ENCODE measurements at regions not wholly inside any gene's neighbourhood (a gene's known extent, or its start where the extent isn't known, plus 50 kb on each side); places are given as distances from the start of the nearest gene placed in this dataset.

DNA sequence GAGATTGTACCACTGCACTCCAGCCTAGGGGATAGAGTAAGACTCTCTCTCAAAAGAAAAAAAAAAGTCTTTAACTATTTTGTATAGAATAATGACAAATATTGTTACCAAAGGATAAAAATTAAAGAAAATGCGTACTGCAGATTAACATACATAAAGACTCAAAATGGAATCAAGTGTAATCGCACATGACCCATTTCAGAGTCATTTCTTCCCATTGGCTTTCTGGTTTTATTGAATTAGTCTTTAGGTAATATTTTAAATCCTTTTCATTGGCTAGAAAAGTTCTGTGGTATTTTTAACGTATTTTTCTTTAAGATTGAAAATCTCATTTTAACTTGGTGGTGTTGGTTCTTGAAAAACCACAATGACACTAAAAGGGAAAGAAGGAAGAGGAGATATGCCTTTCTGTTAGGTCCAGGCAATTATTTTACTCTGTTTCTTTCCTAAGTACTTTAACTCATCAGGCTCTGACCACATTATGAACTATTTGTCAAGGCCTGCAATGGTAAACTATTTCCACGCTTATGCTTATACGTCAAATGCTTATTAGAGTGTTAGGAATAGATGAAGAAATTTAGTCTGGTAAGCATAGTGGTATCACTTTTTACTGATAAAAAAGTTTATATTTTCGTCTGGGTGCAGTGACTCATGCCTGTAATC is 52.3 kb downstream of the PLEKHG1 start:
- no peak for DNase-seq (ENCODE audit: low read depth in 2 of 2)

DNA sequence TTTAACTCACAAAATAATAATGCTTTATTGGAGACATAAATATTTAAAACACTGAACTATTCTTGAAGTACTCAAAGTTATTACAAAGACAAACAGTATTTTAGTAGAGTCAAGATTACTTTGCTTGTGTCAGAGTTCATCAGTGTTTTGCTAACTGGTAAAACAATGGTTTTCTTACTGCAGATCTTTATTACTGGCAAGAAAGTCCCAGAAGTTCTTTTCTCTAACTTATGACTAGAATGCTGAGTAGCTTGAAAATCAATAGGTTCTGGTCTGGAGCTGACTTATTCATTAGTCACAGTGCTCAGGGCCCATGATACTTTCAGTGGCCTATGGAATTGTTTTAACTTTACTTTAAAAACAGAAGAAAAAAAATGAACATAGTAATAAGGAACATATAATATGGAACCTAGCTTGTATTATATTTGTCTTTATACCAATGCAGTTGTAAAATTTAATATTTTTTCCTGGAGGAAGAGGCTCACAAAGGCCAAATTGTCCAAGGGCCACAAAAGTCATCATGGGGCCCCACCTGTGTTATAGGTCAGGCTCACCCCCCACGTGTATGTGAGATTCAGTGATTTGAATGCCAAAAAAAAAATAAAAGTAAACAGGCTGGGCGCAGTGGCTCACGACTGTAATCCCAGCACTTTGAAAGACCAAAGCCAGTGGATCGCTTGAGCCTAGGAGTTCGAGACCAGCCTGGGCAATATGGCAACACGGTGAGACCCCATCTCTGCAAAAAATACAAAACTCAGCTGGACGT is 53.3 kb downstream of the PLEKHG1 start:
- no peak for DNase-seq (ENCODE audit: low read depth in 2 of 2)

- DNase-seq (ENCODE audit: low read depth in 2 of 2), result no peak
Measured at GRCh38 chr6:150654608-150655007, 54.9 kb downstream of the PLEKHG1 start.

- no peak for DNase-seq (ENCODE audit: low read depth in 2 of 2)
Measured at GRCh38 chr6:150656156-150656555, 56.5 kb downstream of the PLEKHG1 start.

DNA sequence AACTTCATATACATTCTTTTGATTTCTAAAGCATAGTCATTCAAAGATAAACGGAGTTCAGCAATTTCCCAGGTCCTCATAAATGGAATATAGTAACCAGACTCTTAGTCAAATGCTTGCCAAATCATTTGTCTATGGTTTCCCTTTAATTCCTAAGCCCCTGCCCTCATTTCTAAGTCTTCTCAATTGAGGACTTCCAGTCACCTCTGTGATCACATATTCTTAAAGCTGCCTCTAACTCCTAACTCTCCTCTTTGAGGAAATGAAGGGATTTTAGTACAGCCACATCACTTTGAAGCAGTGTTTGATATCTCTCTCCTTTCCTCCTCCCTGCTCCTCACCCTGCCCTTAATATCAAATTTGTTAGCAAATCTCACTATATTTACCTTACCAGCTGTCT is 58.7 kb downstream of the PLEKHG1 start:
- DNase-seq (ENCODE audit: low read depth in 2 of 2), result no peak

- no peak for DNase-seq (ENCODE audit: low read depth in 2 of 2)
Measured at GRCh38 chr6:150659046-150659763, 59.5 kb downstream of the PLEKHG1 start.

DNA sequence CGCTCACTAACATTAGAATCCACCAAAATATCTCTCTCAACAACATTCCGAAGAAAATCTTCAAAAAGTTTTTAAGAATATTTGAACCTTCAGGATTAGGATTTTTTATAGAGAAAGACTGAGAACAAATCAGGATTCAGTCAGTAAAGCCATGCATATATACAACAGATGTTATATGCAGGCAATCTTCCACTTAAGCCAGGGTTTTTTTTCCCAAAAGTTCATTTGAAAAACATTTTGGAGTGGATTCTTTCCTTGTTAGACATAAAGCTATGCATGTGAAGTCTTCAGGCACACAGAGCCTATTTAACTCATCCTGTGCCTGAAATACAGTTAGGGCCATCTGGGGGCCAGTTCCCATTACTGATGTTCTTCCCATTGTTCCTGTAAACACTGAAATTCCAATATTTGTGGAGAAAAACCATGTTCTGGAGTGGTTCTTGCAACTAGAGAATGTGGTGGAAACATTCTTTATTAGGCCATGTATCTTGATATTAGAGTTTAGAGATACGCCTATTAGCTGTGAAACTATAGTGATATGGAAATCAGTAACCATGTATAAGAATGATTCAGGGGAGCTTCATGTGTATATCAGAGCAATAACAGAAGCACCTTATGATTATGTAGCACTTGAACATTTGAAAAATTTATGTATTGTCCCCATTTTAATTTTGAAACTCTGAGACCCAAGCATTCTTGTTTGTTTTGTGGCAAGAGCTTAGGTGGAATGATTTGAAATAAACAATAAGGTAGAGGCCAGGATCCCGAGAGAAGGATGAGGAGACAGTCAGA is 61.7 kb downstream of the PLEKHG1 start:
- no peak for DNase-seq (ENCODE audit: low read depth in 2 of 2)

GRCh38 chr6:150662814-150663213 is 63.1 kb downstream of the PLEKHG1 start:
- no peak for DNase-seq (ENCODE audit: low read depth in 2 of 2)

DNA sequence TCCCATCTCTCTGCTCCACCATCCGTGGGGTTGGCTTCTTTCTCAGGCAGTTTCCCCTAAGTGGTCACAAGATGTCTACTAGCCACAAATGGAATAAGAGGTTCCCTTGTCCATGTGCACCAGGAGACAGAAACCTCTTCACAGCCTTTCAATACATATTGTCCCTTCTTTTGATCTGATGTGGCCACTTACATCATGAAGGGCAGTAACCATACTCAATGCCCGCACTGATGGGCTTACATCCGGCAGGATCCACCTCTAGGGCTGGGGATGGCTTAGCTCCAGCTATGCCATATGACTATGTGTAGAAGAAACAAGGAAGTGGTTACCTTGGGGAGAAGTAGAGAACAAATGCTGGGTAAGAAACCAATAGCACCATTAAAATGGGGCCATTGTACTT is 64.4 kb downstream of the PLEKHG1 start:
- no peak for DNase-seq (ENCODE audit: low read depth in 2 of 2)

- DNase-seq (ENCODE audit: low read depth in 2 of 2), result no peak
Measured at GRCh38 chr6:150666071-150666470, 66.4 kb downstream of the PLEKHG1 start.

- no peak for DNase-seq (ENCODE audit: low read depth in 2 of 2)
Measured at GRCh38 chr6:150667359-150667758, 67.7 kb downstream of the PLEKHG1 start.

- DNase-seq (ENCODE audit: low read depth in 2 of 2), result no peak
Measured at GRCh38 chr6:150667977-150668716, 68.5 kb downstream of the PLEKHG1 start.

DNA sequence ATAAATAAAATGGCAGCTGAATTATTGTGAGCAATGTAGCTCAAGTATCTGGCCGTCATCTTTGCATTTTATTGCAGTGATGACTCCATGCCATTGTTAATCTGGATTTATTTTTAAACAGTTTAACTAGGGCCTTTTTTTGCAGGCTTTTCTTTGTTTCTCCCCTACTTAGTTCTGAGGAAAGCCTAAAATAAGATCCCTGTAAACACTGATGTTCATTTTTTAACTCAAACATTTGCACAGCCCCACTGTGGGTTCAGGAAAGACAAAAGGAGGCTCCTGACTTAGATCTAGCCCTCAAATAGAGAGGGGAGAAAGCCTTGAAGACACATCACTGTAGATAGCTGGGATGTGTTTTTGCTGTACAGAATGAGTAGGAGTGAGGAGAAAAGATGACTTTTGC is 69.2 kb downstream of the PLEKHG1 start:
- DNase-seq (ENCODE audit: low read depth in 2 of 2), result no peak

- no peak for DNase-seq (ENCODE audit: low read depth in 2 of 2)
Measured at GRCh38 chr6:150670311-150670710, 70.6 kb downstream of the PLEKHG1 start.

DNA sequence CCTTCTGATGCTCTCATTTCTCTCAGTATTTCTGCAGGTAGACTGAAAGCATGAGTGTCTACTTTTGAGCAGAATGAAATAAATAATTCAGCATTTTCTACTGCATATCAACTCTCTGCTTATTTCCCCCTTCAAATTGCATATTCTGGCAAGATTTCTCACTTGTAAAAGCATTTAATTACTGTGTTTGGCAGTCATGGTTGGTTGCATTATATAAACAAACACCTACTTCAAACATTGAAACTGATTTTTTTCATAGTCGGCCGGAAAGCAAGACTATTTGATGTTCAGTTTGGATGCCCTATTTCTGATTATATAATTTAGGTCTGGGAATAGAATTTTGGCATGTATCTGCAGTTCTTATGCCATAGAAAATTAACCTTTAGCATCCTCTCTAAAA is 73.1 kb downstream of the PLEKHG1 start:
- no peak for DNase-seq (ENCODE audit: low read depth in 2 of 2)

DNA sequence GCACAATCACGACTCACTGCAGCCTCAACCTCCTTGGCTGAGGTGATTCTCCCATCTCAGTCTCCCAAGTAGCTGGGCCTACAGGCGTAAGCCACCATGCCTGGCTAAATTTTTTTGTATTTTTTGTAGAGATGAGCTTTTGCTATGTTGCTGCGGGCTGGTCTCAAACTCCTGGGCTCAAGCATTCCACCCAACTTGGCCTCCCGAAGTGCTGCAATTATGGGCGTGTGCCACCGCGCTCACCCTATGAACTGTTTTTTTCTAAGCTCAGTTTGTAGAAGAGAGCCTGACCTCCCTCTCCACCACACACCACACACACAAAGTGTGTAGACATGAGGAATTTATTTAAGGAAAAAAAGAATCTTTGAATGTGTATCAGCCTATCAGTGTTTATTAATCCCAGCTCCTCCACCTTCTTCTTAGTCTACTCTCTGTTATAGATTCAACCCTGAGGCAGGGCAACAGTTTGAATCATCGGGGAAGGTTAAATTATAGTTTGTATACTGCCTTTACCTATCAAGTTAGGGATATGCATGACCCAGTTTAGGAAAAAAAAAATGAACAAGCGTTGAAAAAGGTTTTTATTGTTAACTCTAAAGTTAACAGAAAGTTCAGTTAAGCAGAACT is 74.1 kb downstream of the PLEKHG1 start:
- DNase-seq (ENCODE audit: low read depth in 2 of 2), result no peak

DNA sequence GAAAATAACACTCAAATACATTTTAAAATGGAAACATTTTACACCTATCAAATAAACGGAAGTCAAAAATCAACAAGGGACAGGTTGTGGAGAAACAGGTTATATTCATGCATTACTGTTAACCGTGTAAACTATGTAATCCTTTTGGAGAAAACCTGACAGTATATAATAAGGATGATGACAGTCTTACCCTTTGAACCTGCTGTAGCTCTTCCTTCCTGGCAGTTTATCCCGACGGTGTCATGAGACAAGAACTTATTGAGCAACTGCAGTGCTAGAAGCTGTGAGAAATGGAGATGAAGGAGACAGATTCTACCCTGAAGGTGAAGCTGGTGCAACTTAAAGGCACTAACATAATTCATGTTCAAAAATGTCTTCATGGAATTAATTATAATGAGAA is 76.7 kb downstream of the PLEKHG1 start:
- no peak for DNase-seq (ENCODE audit: low read depth in 2 of 2)

DNA sequence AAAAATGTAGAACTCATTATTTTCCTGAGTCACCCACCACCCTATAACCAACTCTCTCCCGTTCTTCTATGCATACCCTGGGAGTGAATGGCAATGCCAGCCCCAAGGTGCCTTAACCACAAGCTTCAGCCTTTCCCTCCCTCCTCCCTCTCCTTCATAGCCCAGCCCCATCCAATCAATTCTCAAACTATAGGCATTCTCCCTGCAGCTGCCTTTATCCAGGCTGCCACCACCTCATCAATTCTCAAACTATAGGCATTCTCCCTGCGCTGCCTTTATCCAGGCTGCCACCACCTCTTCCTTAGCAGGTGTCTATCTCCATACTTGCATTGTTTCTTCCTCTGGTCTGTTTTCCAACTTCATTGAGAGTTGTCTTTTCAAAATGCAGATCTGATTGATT is 77.1 kb downstream of the PLEKHG1 start:
- DNase-seq (ENCODE audit: low read depth in 2 of 2), result no peak

- no peak for DNase-seq (ENCODE audit: low read depth in 2 of 2)
Measured at GRCh38 chr6:150680510-150680909, 80.8 kb downstream of the PLEKHG1 start.

DNA sequence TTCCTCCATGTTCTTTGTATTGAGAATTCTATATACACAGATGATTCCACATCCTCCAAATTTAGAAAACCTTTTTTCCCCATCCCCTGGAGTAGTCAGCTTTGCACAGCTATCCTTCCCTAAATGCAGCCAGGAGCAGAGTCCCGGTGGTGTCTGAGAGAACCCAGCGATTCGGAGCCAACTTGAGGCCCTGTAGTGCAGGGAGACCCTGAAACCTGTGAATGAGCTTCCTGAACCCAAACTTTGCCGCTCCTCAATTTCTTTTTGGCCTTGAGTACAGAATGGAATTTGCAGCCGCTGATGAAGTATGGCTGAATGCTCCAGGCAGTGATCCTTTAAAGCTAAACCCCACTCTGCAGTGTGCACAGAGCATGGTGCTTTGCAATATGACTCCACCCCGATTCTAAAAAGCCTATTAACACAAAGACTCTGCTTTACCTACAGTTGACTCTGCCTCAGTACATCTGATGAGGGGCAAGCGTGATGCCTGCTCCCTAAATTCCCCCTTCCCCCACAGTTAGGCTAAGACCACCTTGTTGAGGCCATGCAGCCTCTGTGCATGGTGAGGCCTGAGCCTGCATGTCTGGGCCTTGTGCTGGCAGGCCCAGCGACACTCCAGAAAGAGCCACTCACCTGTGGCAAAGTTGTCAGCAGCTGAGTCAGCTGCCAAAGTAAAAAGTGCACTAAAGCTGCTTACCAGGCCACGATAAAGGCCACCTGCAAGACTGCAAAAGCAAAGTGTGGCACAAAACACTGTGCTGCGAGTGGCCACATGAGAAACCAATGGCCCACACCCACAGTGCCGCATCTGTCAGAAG is 82.1 kb downstream of the PLEKHG1 start:
- no peak for DNase-seq (ENCODE audit: low read depth in 2 of 2)

All from activated CD4-positive, alpha-beta T cell treated with anti-CD3 and anti-CD28 coated beads for 24 hours (primary cell).